ENCODE measurements at regions not wholly inside any gene's neighbourhood (a gene's known extent, or its start where the extent isn't known, plus 50 kb on each side); places are given as distances from the start of the nearest gene placed in this dataset.

GRCh38 chr3:70488131-70488530 lies 175.7 kb upstream of the MDFIC2 start:
- TF ChIP-seq EZH2phosphoT487 (IDR thresholded peaks at IDR 0.05; ENCODE audit: borderline replicate concordance, low read length) (no peak), CTCF (conservative IDR thresholded peaks at IDR 0.05; ENCODE audit: low read depth, low read length) (no peak)

Measured in PC-3 (cell line).